GM12878 (cell line): ENCODE measurements at regions not wholly inside any gene's neighbourhood (a gene's known extent, or its start where the extent isn't known, plus 50 kb on each side); places are given as distances from the start of the nearest gene placed in this dataset.

Source experiments
- BRCA1 ChIP-seq: IDR thresholded peaks from 2 replicates; pipeline ENCODE4 v1.6.1; 2011; ENCODE audit warnings: low read depth, low read length, improper control_type of control experiment
- CBFB ChIP-seq: IDR thresholded peaks from 2 replicates; pipeline ENCODE4 v1.6.1; 2016; ENCODE audit warnings: antibody characterized with exemption, low read depth
- CBX3 ChIP-seq: fragments of 200-600 bp; sonication (generic); IDR thresholded peaks from 2 replicates; pipeline ENCODE4 v1.6.1; 2016; ENCODE audit warnings: low read depth, borderline replicate concordance
- CREM ChIP-seq: IDR thresholded peaks from 2 replicates; pipeline ENCODE4 v1.6.1; 2014; ENCODE audit warnings: antibody characterized with exemption, low read depth
- EGR1 ChIP-seq, 2 experiments: IDR thresholded peaks; 1 replicate in 1 of 2; 2 replicates in 1 of 2; pipeline ENCODE4 v1.6.1; 2011 to 2012; ENCODE audit warnings: low read depth in 2 of 2, low read length in 2 of 2, borderline replicate concordance in 1 of 2, mild to moderate bottlenecking in 1 of 2, moderate library complexity in 1 of 2
- ELK1 ChIP-seq: IDR thresholded peaks from 2 replicates; pipeline ENCODE4 v1.6.1; 2012; ENCODE audit warnings: low read depth, low read length, improper control_type of control experiment
- HDAC6 ChIP-seq: fragments of 200-600 bp; sonication (generic); IDR thresholded peaks from one replicate; pipeline ENCODE4 v1.8.0; 2017; ENCODE audit warnings: antibody characterized with exemption; ENCODE audit not compliant: unreplicated experiment
- MEF2A ChIP-seq: IDR thresholded peaks from 2 replicates; pipeline ENCODE4 v1.6.1; 2011; ENCODE audit warnings: low read depth, mild to moderate bottlenecking, low read length, moderate library complexity; ENCODE audit not compliant: insufficient read depth
- RAD51 ChIP-seq: fragments of 450-650 bp; IDR thresholded peaks from 2 replicates; pipeline ENCODE4 v1.6.1; 2016; ENCODE audit warnings: moderate library complexity, mild to moderate bottlenecking, inconsistent platforms
- RELA ChIP-seq: fragments of 450-650 bp; IDR thresholded peaks from 2 replicates; pipeline ENCODE4 v1.8.0; 2014; ENCODE audit warnings: borderline replicate concordance; ENCODE audit not compliant: partially characterized antibody
- RFX5 ChIP-seq: IDR thresholded peaks from 2 replicates; pipeline ENCODE4 v1.6.1; 2011; ENCODE audit warnings: low read depth, low read length, improper control_type of control experiment
- SMARCA5 ChIP-seq: fragments of 450-650 bp; IDR thresholded peaks from 2 replicates; pipeline ENCODE4 v1.6.1; 2017; ENCODE audit warnings: mild to moderate bottlenecking
- SP1 ChIP-seq: IDR thresholded peaks from one replicate; pipeline ENCODE4 v1.6.1; 2011; ENCODE audit warnings: low read depth, low read length
- STAT1 ChIP-seq: fragments of 450-650 bp; conservative IDR thresholded peaks from 2 replicates; pipeline ENCODE4 v1.6.1; 2014; ENCODE audit warnings: antibody characterized with exemption, mild to moderate bottlenecking
- SUPT20H ChIP-seq: IDR thresholded peaks from 2 replicates; pipeline ENCODE4 v1.6.1; 2011; ENCODE audit warnings: low read depth, mild to moderate bottlenecking, low read length, moderate library complexity, borderline replicate concordance; ENCODE audit not compliant: control insufficient read depth
- ZNF217 ChIP-seq: fragments of 450-650 bp; IDR thresholded peaks from 2 replicates; pipeline ENCODE4 v1.6.1; 2017; ENCODE audit warnings: antibody characterized with exemption, mild to moderate bottlenecking
- TF ChIP-seq, protein P1 (sequence below): fragments of 450-650 bp; IDR thresholded peaks from 2 replicates; pipeline ENCODE4 v1.6.1; 2017; ENCODE audit warnings: mild to moderate bottlenecking, moderate library complexity
- TF ChIP-seq, protein P2 (sequence below): fragments of 150-350 bp; IDR thresholded peaks from 2 replicates; pipeline ENCODE4 v1.6.1; 2014; ENCODE audit warnings: mild to moderate bottlenecking, low read depth, low read length
- TF ChIP-seq, protein P3 (sequence below): fragments of 450-650 bp; IDR thresholded peaks from 2 replicates; pipeline ENCODE4 v1.6.1; 2017; ENCODE audit warnings: mild to moderate bottlenecking
- TF ChIP-seq, protein P4 (sequence below): fragments of 450-650 bp; conservative IDR thresholded peaks from 2 replicates; pipeline ENCODE4 v1.6.1; 2017; ENCODE audit warnings: mild to moderate bottlenecking, moderate library complexity

DNA sequence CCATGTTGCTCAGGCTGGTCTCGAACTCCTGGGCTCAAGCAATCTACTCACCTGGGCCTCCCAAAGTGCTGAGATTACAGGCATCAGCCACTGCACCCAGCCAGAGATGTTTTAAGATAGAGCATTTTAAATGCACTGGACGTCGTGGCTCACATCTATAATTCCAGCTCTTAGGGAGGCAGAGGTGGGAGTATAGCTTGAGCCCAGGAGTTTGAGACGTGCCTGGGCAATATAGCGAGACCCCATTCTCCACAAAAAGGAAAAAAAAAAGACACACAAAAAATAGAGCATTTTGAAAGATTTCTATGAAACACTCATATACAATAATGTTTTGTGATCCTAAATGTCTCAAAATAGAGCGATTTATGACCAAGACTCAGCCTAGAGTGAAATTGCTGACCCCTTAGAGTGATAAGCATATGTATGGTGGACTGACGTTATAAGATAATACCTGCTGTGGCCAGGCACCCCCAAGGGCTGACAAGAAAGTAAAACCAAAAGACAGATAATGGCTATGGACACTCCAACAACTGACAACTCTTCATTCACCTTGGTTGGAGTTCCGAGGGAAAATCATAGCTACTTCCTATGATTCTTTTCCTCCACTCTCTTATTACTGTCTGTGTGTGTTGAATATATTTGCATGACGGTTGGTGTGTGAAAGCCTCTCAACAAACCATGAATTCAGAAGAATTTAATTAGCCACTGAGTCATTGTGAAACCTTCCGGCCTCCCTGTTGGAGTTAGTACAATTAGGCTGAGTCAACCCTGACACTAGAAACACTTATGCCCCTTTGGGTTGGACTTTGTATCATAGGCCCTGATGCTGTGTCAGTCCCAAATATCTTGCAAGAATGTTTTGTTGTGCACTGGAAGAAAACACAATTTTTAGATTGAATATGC, 526.5 kb upstream of the NUDT12 start (continued):
- TF ChIP-seq CREM (no peak), RELA (no peak), MEF2A (no peak), CBX3 (no peak), RFX5 (no peak), ZNF217 (peak; percentile 92), SUPT20H (no peak), SMARCA5 (no peak), RAD51 (no peak), HDAC6 (no peak), ELK1 (no peak), CBFB (no peak), STAT1 (no peak), EGR1 (IDR thresholded peaks at IDR 0.05; ENCODE audit: borderline replicate concordance in 1 of 2, low read depth in 2 of 2, low read length in 2 of 2) (no peak), SP1 (no peak), BRCA1 (no peak)
- TF ChIP-seq, protein P1, sequence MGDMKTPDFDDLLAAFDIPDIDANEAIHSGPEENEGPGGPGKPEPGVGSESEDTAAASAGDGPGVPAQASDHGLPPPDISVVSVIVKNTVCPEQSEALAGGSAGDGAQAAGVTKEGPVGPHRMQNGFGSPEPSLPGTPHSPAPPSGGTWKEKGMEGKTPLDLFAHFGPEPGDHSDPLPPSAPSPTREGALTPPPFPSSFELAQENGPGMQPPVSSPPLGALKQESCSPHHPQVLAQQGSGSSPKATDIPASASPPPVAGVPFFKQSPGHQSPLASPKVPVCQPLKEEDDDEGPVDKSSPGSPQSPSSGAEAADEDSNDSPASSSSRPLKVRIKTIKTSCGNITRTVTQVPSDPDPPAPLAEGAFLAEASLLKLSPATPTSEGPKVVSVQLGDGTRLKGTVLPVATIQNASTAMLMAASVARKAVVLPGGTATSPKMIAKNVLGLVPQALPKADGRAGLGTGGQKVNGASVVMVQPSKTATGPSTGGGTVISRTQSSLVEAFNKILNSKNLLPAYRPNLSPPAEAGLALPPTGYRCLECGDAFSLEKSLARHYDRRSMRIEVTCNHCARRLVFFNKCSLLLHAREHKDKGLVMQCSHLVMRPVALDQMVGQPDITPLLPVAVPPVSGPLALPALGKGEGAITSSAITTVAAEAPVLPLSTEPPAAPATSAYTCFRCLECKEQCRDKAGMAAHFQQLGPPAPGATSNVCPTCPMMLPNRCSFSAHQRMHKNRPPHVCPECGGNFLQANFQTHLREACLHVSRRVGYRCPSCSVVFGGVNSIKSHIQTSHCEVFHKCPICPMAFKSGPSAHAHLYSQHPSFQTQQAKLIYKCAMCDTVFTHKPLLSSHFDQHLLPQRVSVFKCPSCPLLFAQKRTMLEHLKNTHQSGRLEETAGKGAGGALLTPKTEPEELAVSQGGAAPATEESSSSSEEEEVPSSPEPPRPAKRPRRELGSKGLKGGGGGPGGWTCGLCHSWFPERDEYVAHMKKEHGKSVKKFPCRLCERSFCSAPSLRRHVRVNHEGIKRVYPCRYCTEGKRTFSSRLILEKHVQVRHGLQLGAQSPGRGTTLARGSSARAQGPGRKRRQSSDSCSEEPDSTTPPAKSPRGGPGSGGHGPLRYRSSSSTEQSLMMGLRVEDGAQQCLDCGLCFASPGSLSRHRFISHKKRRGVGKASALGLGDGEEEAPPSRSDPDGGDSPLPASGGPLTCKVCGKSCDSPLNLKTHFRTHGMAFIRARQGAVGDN: no peak
- TF ChIP-seq, protein P2, sequence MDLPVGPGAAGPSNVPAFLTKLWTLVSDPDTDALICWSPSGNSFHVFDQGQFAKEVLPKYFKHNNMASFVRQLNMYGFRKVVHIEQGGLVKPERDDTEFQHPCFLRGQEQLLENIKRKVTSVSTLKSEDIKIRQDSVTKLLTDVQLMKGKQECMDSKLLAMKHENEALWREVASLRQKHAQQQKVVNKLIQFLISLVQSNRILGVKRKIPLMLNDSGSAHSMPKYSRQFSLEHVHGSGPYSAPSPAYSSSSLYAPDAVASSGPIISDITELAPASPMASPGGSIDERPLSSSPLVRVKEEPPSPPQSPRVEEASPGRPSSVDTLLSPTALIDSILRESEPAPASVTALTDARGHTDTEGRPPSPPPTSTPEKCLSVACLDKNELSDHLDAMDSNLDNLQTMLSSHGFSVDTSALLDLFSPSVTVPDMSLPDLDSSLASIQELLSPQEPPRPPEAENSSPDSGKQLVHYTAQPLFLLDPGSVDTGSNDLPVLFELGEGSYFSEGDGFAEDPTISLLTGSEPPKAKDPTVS: no peak
- TF ChIP-seq, protein P3, sequence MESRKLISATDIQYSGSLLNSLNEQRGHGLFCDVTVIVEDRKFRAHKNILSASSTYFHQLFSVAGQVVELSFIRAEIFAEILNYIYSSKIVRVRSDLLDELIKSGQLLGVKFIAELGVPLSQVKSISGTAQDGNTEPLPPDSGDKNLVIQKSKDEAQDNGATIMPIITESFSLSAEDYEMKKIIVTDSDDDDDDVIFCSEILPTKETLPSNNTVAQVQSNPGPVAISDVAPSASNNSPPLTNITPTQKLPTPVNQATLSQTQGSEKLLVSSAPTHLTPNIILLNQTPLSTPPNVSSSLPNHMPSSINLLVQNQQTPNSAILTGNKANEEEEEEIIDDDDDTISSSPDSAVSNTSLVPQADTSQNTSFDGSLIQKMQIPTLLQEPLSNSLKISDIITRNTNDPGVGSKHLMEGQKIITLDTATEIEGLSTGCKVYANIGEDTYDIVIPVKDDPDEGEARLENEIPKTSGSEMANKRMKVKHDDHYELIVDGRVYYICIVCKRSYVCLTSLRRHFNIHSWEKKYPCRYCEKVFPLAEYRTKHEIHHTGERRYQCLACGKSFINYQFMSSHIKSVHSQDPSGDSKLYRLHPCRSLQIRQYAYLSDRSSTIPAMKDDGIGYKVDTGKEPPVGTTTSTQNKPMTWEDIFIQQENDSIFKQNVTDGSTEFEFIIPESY: no peak
- TF ChIP-seq, protein P4, sequence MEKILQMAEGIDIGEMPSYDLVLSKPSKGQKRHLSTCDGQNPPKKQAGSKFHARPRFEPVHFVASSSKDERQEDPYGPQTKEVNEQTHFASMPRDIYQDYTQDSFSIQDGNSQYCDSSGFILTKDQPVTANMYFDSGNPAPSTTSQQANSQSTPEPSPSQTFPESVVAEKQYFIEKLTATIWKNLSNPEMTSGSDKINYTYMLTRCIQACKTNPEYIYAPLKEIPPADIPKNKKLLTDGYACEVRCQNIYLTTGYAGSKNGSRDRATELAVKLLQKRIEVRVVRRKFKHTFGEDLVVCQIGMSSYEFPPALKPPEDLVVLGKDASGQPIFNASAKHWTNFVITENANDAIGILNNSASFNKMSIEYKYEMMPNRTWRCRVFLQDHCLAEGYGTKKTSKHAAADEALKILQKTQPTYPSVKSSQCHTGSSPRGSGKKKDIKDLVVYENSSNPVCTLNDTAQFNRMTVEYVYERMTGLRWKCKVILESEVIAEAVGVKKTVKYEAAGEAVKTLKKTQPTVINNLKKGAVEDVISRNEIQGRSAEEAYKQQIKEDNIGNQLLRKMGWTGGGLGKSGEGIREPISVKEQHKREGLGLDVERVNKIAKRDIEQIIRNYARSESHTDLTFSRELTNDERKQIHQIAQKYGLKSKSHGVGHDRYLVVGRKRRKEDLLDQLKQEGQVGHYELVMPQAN: no peak
